ENCODE measurements at regions not wholly inside any gene's neighbourhood (a gene's known extent, or its start where the extent isn't known, plus 50 kb on each side); places are given as distances from the start of the nearest gene placed in this dataset.
"Not testable (repeated sequence)": the region's sequence is repeated elsewhere in the genome, so short reads cannot be mapped to it uniquely, and the experiment has no call there.

DNA sequence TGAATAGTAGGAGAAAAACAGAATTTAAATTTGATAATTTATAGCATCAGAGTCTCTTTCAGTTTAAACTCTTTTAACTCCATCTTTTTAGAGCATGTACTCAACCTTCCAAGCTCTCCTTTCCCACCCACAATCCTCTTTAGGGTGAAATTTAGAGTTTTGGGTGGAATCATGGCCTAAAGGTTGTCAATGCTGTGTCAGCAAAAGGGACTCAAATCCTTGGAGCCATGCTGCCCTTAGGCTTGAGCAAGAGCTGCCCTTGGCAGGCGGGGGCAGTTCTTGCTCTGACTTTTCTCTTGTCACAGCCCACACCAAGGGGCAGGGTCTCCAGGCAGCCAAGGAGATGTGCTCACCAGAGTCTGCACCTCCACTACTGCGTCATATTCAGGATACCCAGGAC is 102.4 kb downstream of the MTX3 start:
- Histone ChIP-seq H3K9me3 (ENCODE audit: insufficient read depth, low read depth, low read length) (peaks cover 6% of the 10 kb centered on the region; the same call in 1 of the 2 replicates), H3K9ac (ENCODE audit: low read depth, low read length, poor library complexity, severe bottlenecking) (no peak overlapping the region), H3K4me1 (ENCODE audit: insufficient read depth, low read length, poor library complexity, severe bottlenecking) (peaks cover under 1% of the 10 kb centered on the region), H3K9me2 (replicated peaks; ENCODE audit: low read depth, low read length) (no peaks in the 10 kb centered on the region), H3K79me2 (ENCODE audit: insufficient read depth, low read length) (no peaks in the 10 kb centered on the region), H3K4me3 (ENCODE audit: low read length, poor library complexity, severe bottlenecking) (no peak overlapping the region), H4K20me1 (ENCODE audit: insufficient read depth, low read length, poor library complexity, severe bottlenecking) (no peaks in the 10 kb centered on the region), H2AFZ (ENCODE audit: low read length) (no peak overlapping the region), H3K36me3 (ENCODE audit: insufficient read depth, low read length) (no peaks in the 10 kb centered on the region), H3F3A (ENCODE audit: low read depth) (no peaks in the 10 kb centered on the region), H3K4me2 (ENCODE audit: low read depth, low read length, poor library complexity, severe bottlenecking) (no peak overlapping the region), H3K27me3 (ENCODE audit: insufficient read depth, low read length, poor library complexity, severe bottlenecking) (no peaks in the 10 kb centered on the region)
- TF ChIP-seq, protein P1, sequence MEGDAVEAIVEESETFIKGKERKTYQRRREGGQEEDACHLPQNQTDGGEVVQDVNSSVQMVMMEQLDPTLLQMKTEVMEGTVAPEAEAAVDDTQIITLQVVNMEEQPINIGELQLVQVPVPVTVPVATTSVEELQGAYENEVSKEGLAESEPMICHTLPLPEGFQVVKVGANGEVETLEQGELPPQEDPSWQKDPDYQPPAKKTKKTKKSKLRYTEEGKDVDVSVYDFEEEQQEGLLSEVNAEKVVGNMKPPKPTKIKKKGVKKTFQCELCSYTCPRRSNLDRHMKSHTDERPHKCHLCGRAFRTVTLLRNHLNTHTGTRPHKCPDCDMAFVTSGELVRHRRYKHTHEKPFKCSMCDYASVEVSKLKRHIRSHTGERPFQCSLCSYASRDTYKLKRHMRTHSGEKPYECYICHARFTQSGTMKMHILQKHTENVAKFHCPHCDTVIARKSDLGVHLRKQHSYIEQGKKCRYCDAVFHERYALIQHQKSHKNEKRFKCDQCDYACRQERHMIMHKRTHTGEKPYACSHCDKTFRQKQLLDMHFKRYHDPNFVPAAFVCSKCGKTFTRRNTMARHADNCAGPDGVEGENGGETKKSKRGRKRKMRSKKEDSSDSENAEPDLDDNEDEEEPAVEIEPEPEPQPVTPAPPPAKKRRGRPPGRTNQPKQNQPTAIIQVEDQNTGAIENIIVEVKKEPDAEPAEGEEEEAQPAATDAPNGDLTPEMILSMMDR (conservative IDR thresholded peaks at IDR 0.05; ENCODE audit: low read length), result no peak
- TF ChIP-seq EZH2phosphoT487 (IDR thresholded peaks at IDR 0.05; ENCODE audit: borderline replicate concordance), result no peak

- Histone ChIP-seq H3K4me1 (ENCODE audit: insufficient read depth, low read length, poor library complexity, severe bottlenecking) (peaks cover 7% of the 10 kb centered on the region), H3K4me2 (ENCODE audit: low read depth, low read length, poor library complexity, severe bottlenecking) (no peak overlapping the region), H3F3A (ENCODE audit: low read depth) (no peaks in the 10 kb centered on the region), H3K9me2 (replicated peaks; ENCODE audit: low read depth, low read length) (no peaks in the 10 kb centered on the region), H3K9me3 (ENCODE audit: insufficient read depth, low read depth, low read length) (peaks cover 6% of the 10 kb centered on the region; the same call in 1 of the 2 replicates), H3K27me3 (ENCODE audit: insufficient read depth, low read length, poor library complexity, severe bottlenecking) (no peaks in the 10 kb centered on the region), H2AFZ (ENCODE audit: low read length) (no peak overlapping the region), H4K20me1 (ENCODE audit: insufficient read depth, low read length, poor library complexity, severe bottlenecking) (no peaks in the 10 kb centered on the region), H3K36me3 (ENCODE audit: insufficient read depth, low read length) (no peaks in the 10 kb centered on the region), H3K4me3 (ENCODE audit: low read length, poor library complexity, severe bottlenecking) (no peak overlapping the region), H3K9ac (ENCODE audit: low read depth, low read length, poor library complexity, severe bottlenecking) (no peak overlapping the region), H3K79me2 (ENCODE audit: insufficient read depth, low read length) (no peaks in the 10 kb centered on the region)
- TF ChIP-seq, protein P1 (conservative IDR thresholded peaks at IDR 0.05; ENCODE audit: low read length), result no peak
- TF ChIP-seq EZH2phosphoT487 (IDR thresholded peaks at IDR 0.05; ENCODE audit: borderline replicate concordance), result no peak
Measured at GRCh38 chr5:79886925-79887655, 104.0 kb downstream of the MTX3 start.

DNA sequence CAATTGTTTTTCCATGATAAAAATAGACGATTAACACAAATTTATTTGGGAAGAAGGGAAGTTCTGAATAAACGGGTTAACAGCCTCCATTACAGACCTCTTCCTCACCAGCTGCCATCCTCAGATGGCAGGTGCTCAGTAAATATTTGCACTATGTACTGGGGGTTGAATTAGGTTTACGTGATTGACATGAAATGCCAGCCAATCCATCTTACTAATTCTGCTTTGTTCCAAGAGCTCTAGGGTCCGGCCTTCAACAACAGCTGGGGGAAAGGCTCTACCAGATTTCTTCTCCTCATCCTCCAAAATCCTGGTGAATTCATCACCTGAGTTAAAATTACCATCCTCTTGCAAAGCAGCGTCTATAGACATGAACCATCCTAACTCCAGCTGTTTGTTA is 104.6 kb downstream of the MTX3 start:
- Histone ChIP-seq H2AFZ (ENCODE audit: low read length) (no peak overlapping the region), H3K27me3 (ENCODE audit: insufficient read depth, low read length, poor library complexity, severe bottlenecking) (no peaks in the 10 kb centered on the region), H3F3A (ENCODE audit: low read depth) (no peaks in the 10 kb centered on the region), H3K9ac (ENCODE audit: low read depth, low read length, poor library complexity, severe bottlenecking) (no peak overlapping the region), H3K4me1 (ENCODE audit: insufficient read depth, low read length, poor library complexity, severe bottlenecking) (peaks cover 7% of the 10 kb centered on the region), H3K9me3 (ENCODE audit: insufficient read depth, low read depth, low read length) (peaks cover 6% of the 10 kb centered on the region; the same call in 1 of the 2 replicates), H3K4me3 (ENCODE audit: low read length, poor library complexity, severe bottlenecking) (no peak overlapping the region), H3K79me2 (ENCODE audit: insufficient read depth, low read length) (no peaks in the 10 kb centered on the region), H3K9me2 (replicated peaks; ENCODE audit: low read depth, low read length) (no peaks in the 10 kb centered on the region), H4K20me1 (ENCODE audit: insufficient read depth, low read length, poor library complexity, severe bottlenecking) (no peaks in the 10 kb centered on the region), H3K4me2 (ENCODE audit: low read depth, low read length, poor library complexity, severe bottlenecking) (no peak overlapping the region), H3K36me3 (ENCODE audit: insufficient read depth, low read length) (no peaks in the 10 kb centered on the region)
- TF ChIP-seq EZH2phosphoT487 (IDR thresholded peaks at IDR 0.05; ENCODE audit: borderline replicate concordance), result no peak
- TF ChIP-seq, protein P1 (conservative IDR thresholded peaks at IDR 0.05; ENCODE audit: low read length), result no peak

DNA sequence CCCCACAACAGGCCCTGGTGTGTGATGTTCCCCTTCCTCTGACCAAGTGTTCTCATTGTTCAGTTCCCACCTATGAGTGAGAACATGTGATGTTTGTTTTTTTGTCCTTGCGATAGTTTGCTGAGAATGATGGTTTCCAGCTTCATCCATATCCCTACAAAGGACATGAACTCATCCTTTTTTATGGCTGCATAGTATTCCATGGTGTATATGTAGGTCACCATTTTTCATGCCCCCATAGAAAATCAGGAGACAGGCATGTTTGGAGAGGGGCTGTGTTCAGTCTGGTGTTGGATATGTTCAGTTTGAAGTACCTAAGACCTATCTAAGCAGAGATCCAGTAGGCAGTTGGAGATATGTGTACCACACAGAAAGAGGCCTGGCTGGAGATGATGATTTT is 111.2 kb downstream of the MTX3 start:
- not testable (repeated sequence) for H3K4me1 ChIP-seq (ENCODE audit: insufficient read depth, low read length, poor library complexity, severe bottlenecking); H3K9ac ChIP-seq (ENCODE audit: low read depth, low read length, poor library complexity, severe bottlenecking); H3K27me3 ChIP-seq (ENCODE audit: insufficient read depth, low read length, poor library complexity, severe bottlenecking); H2AFZ ChIP-seq (ENCODE audit: low read length); H3K4me2 ChIP-seq (ENCODE audit: low read depth, low read length, poor library complexity, severe bottlenecking); H3K79me2 ChIP-seq (ENCODE audit: insufficient read depth, low read length); H3K4me3 ChIP-seq (ENCODE audit: low read length, poor library complexity, severe bottlenecking); H3K36me3 ChIP-seq (ENCODE audit: insufficient read depth, low read length); H4K20me1 ChIP-seq (ENCODE audit: insufficient read depth, low read length, poor library complexity, severe bottlenecking); H3K9me2 ChIP-seq (replicated peaks; ENCODE audit: low read depth, low read length); H3F3A ChIP-seq (ENCODE audit: low read depth); H3K9me3 ChIP-seq (ENCODE audit: insufficient read depth, low read depth, low read length)

Data from Loucy (cell line).